ENCODE measurements at regions not wholly inside any gene's neighbourhood (a gene's known extent, or its start where the extent isn't known, plus 50 kb on each side); places are given as distances from the start of the nearest gene placed in this dataset.

DNA sequence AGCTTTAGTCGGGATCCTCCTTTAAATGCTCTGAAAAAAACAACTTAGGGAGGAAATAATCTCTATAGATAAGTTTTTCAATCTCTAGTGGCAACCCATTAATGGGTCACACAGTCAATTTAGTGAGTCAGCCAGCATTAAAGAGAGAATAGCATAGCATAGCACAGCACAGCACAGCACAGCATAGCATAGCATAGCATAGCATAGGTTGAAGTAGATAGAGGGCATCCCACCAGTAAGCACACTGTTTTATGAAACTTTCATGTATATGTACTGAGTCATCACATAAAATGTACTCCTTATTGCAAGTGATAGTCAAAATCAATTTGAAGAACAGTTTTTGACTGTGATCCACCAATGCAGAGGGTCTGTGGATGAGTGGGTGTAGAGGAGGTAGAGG is 522.9 kb downstream of the CCDC171 start:
- no peak for DNase-seq (ENCODE audit: low spot score)
- TF ChIP-seq, protein P1, sequence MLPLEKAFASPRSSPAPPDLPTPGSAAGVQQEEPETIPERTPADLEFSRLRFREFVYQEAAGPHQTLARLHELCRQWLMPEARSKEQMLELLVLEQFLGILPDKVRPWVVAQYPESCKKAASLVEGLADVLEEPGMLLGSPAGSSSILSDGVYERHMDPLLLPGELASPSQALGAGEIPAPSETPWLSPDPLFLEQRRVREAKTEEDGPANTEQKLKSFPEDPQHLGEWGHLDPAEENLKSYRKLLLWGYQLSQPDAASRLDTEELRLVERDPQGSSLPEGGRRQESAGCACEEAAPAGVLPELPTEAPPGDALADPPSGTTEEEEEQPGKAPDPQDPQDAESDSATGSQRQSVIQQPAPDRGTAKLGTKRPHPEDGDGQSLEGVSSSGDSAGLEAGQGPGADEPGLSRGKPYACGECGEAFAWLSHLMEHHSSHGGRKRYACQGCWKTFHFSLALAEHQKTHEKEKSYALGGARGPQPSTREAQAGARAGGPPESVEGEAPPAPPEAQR (CRISPR knock-in tag; IDR thresholded peaks at IDR 0.05): no peak
- TF ChIP-seq, protein P2, sequence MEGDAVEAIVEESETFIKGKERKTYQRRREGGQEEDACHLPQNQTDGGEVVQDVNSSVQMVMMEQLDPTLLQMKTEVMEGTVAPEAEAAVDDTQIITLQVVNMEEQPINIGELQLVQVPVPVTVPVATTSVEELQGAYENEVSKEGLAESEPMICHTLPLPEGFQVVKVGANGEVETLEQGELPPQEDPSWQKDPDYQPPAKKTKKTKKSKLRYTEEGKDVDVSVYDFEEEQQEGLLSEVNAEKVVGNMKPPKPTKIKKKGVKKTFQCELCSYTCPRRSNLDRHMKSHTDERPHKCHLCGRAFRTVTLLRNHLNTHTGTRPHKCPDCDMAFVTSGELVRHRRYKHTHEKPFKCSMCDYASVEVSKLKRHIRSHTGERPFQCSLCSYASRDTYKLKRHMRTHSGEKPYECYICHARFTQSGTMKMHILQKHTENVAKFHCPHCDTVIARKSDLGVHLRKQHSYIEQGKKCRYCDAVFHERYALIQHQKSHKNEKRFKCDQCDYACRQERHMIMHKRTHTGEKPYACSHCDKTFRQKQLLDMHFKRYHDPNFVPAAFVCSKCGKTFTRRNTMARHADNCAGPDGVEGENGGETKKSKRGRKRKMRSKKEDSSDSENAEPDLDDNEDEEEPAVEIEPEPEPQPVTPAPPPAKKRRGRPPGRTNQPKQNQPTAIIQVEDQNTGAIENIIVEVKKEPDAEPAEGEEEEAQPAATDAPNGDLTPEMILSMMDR (IDR thresholded peaks at IDR 0.05): no peak
- TF ChIP-seq, protein P3, sequence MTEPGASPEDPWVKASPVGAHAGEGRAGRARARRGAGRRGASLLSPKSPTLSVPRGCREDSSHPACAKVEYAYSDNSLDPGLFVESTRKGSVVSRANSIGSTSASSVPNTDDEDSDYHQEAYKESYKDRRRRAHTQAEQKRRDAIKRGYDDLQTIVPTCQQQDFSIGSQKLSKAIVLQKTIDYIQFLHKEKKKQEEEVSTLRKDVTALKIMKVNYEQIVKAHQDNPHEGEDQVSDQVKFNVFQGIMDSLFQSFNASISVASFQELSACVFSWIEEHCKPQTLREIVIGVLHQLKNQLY (CRISPR knock-in tag; IDR thresholded peaks at IDR 0.05): no peak
- TF ChIP-seq TCF7 (CRISPR knock-in tag; IDR thresholded peaks at IDR 0.05; ENCODE audit: low read depth) (no peak), TEAD1 (CRISPR knock-in tag; IDR thresholded peaks at IDR 0.05) (no peak), NFYB (CRISPR knock-in tag; conservative IDR thresholded peaks at IDR 0.05; ENCODE audit: low read depth) (no peak), FOXK1 (CRISPR knock-in tag; IDR thresholded peaks at IDR 0.05) (no peak), PRRX2 (CRISPR knock-in tag; IDR thresholded peaks at IDR 0.05) (no peak), ZNF263 (CRISPR knock-in tag; IDR thresholded peaks at IDR 0.05; ENCODE audit: low read depth) (no peak), RELA (CRISPR knock-in tag; IDR thresholded peaks at IDR 0.05; ENCODE audit: borderline replicate concordance) (no peak), ATF1 (CRISPR knock-in tag; IDR thresholded peaks at IDR 0.05) (no peak), CBFB (CRISPR knock-in tag; IDR thresholded peaks at IDR 0.05; ENCODE audit: low read depth) (no peak)
- TF ChIP-seq, protein P4, sequence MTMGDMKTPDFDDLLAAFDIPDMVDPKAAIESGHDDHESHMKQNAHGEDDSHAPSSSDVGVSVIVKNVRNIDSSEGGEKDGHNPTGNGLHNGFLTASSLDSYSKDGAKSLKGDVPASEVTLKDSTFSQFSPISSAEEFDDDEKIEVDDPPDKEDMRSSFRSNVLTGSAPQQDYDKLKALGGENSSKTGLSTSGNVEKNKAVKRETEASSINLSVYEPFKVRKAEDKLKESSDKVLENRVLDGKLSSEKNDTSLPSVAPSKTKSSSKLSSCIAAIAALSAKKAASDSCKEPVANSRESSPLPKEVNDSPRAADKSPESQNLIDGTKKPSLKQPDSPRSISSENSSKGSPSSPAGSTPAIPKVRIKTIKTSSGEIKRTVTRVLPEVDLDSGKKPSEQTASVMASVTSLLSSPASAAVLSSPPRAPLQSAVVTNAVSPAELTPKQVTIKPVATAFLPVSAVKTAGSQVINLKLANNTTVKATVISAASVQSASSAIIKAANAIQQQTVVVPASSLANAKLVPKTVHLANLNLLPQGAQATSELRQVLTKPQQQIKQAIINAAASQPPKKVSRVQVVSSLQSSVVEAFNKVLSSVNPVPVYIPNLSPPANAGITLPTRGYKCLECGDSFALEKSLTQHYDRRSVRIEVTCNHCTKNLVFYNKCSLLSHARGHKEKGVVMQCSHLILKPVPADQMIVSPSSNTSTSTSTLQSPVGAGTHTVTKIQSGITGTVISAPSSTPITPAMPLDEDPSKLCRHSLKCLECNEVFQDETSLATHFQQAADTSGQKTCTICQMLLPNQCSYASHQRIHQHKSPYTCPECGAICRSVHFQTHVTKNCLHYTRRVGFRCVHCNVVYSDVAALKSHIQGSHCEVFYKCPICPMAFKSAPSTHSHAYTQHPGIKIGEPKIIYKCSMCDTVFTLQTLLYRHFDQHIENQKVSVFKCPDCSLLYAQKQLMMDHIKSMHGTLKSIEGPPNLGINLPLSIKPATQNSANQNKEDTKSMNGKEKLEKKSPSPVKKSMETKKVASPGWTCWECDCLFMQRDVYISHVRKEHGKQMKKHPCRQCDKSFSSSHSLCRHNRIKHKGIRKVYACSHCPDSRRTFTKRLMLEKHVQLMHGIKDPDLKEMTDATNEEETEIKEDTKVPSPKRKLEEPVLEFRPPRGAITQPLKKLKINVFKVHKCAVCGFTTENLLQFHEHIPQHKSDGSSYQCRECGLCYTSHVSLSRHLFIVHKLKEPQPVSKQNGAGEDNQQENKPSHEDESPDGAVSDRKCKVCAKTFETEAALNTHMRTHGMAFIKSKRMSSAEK (CRISPR knock-in tag; IDR thresholded peaks at IDR 0.05; ENCODE audit: borderline replicate concordance): no peak
- TF ChIP-seq, protein P5, sequence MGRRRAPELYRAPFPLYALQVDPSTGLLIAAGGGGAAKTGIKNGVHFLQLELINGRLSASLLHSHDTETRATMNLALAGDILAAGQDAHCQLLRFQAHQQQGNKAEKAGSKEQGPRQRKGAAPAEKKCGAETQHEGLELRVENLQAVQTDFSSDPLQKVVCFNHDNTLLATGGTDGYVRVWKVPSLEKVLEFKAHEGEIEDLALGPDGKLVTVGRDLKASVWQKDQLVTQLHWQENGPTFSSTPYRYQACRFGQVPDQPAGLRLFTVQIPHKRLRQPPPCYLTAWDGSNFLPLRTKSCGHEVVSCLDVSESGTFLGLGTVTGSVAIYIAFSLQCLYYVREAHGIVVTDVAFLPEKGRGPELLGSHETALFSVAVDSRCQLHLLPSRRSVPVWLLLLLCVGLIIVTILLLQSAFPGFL (CRISPR knock-in tag; IDR thresholded peaks at IDR 0.05; ENCODE audit: borderline replicate concordance): no peak
- TF ChIP-seq, protein P6, sequence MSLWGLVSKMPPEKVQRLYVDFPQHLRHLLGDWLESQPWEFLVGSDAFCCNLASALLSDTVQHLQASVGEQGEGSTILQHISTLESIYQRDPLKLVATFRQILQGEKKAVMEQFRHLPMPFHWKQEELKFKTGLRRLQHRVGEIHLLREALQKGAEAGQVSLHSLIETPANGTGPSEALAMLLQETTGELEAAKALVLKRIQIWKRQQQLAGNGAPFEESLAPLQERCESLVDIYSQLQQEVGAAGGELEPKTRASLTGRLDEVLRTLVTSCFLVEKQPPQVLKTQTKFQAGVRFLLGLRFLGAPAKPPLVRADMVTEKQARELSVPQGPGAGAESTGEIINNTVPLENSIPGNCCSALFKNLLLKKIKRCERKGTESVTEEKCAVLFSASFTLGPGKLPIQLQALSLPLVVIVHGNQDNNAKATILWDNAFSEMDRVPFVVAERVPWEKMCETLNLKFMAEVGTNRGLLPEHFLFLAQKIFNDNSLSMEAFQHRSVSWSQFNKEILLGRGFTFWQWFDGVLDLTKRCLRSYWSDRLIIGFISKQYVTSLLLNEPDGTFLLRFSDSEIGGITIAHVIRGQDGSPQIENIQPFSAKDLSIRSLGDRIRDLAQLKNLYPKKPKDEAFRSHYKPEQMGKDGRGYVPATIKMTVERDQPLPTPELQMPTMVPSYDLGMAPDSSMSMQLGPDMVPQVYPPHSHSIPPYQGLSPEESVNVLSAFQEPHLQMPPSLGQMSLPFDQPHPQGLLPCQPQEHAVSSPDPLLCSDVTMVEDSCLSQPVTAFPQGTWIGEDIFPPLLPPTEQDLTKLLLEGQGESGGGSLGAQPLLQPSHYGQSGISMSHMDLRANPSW (CRISPR knock-in tag; conservative IDR thresholded peaks at IDR 0.05; ENCODE audit: low read depth): no peak
- no peak overlapping the region for H3K4me3 Mint-ChIP-seq
- no peak overlapping the region for H3K27ac Mint-ChIP-seq
- H3K27me3 Mint-ChIP-seq (ENCODE audit: low read depth): no peaks in the 10 kb centered on the region
- POLR2A ChIA-PET: no interaction called here
- no peak for ATAC-seq
- H3K36me3 Mint-ChIP-seq: no peaks in the 10 kb centered on the region
- H3K9me3 Mint-ChIP-seq: no peaks in the 10 kb centered on the region
- CTCF ChIA-PET: no interaction called here
- no peaks in the 10 kb centered on the region for H3K4me1 Mint-ChIP-seq
